Panc1 (cell line): ENCODE measurements at regions not wholly inside any gene's neighbourhood (a gene's known extent, or its start where the extent isn't known, plus 50 kb on each side); places are given as distances from the start of the nearest gene placed in this dataset.

ENCODE experiments used
- ATAC-seq: fragments of 200-7000 bp; cut with Tn5 transposase; 2 replicates; pipeline ENCODE4 v1.9.1; 2020; ENCODE audit warnings: mild to moderate bottlenecking, moderate library complexity
- BruUV-seq: library from RNA; stranded (reverse); fragments of 400-500 nt; replicated peaks from 2 replicates; lab custom pipeline; 2021; lab: Mats Ljungman, UMichigan
- CTCF ChIA-PET: fragments of 300-600 bp; sonication (Branson Sonifier 250); formaldehyde crosslinking; loops from one replicate; lab custom pipeline; 2022; ENCODE audit warnings: antibody characterized with exemption; lab: Charles Lee
- POLR2A ChIA-PET: fragments of 300-600 bp; sonication (Branson Sonifier 250); formaldehyde crosslinking; loops from one replicate; lab custom pipeline; 2022; ENCODE audit warnings: antibody characterized with exemption; lab: Charles Lee
- DNase-seq: peaks from one replicate; pipeline ENCODE4 v3.0.0-alpha.2; 2010; ENCODE audit warnings: low read depth, low spot score
- H3K27ac ChIP-seq: 2 replicates; pipeline ENCODE4 v1.5.1; 2011; ENCODE audit warnings: mild to moderate bottlenecking, low read length, inconsistent platforms
- H3K27me3 ChIP-seq: fragments of 200-500 bp; sonication (Bioruptor generic); 2 replicates; pipeline ENCODE4 v1.6.0; 2014; ENCODE audit warnings: low read length, inconsistent platforms; ENCODE audit not compliant: control insufficient read depth, insufficient read depth
- H3K36me3 ChIP-seq: fragments of 200-500 bp; sonication (Bioruptor generic); 2 replicates; pipeline ENCODE4 v1.5.1; 2014; ENCODE audit warnings: inconsistent platforms, mild to moderate bottlenecking, low read length, moderate library complexity; ENCODE audit not compliant: control insufficient read depth, insufficient read depth
- H3K4me1 ChIP-seq: 2 replicates; pipeline ENCODE4 v1.5.1; 2011; ENCODE audit warnings: inconsistent platforms, mild to moderate bottlenecking, low read length, moderate library complexity; ENCODE audit not compliant: control insufficient read depth, insufficient read depth
- H3K4me3 ChIP-seq, 2 experiments: 2 replicates each; pipeline ENCODE4 v1.5.1; 2011 to 2012; ENCODE audit warnings: low read depth in 2 of 2, low read length in 2 of 2, mild to moderate bottlenecking in 2 of 2, inconsistent platforms in 1 of 2, moderate library complexity in 1 of 2
- H3K9me3 ChIP-seq: fragments of 200-500 bp; sonication (Bioruptor generic); 2 replicates; pipeline ENCODE4 v1.5.1; 2014; ENCODE audit warnings: low read depth, mild to moderate bottlenecking, inconsistent platforms, low read length, moderate library complexity; ENCODE audit not compliant: control insufficient read depth, insufficient read depth
- POLR2AphosphoS5 ChIP-seq: IDR thresholded peaks from 2 replicates; pipeline ENCODE4 v1.6.1; 2012; ENCODE audit warnings: mild to moderate bottlenecking, low read depth, low read length, moderate library complexity
- REST ChIP-seq, 2 experiments: IDR thresholded peaks; 2 replicates each; pipeline ENCODE4 v1.6.1; 2011 to 2012; ENCODE audit warnings: low read depth in 2 of 2, control low read depth in 1 of 2, low read length in 1 of 2, mild to moderate bottlenecking in 1 of 2, moderate library complexity in 1 of 2; ENCODE audit not compliant: insufficient read depth in 1 of 2
- TCF7L2 ChIP-seq: IDR thresholded peaks from 2 replicates; pipeline ENCODE4 v1.6.1; 2011; ENCODE audit warnings: mild to moderate bottlenecking, low read depth, low read length, inconsistent platforms
- in situ Hi-C: cut with HindIII; loops from 2 replicates; pipeline ENCODE4 v1.10.0; 2016; ENCODE audit warnings: low sequenced_read_pairs, low pct_unique_long_range_greater_than_20kb
- intact Hi-C: fragments of 100-400 bp; cut with micrococcal nuclease; formaldehyde crosslinking; loops from one replicate; pipeline ENCODE4 v1.10.0; 2022; ENCODE audit not compliant: unreplicated experiment
- TF ChIP-seq, protein P1 (sequence below): fragments of 450-650 bp; IDR thresholded peaks from 2 replicates; pipeline ENCODE4 v1.5.1; 2017; ENCODE audit warnings: mild to moderate bottlenecking

DNA sequence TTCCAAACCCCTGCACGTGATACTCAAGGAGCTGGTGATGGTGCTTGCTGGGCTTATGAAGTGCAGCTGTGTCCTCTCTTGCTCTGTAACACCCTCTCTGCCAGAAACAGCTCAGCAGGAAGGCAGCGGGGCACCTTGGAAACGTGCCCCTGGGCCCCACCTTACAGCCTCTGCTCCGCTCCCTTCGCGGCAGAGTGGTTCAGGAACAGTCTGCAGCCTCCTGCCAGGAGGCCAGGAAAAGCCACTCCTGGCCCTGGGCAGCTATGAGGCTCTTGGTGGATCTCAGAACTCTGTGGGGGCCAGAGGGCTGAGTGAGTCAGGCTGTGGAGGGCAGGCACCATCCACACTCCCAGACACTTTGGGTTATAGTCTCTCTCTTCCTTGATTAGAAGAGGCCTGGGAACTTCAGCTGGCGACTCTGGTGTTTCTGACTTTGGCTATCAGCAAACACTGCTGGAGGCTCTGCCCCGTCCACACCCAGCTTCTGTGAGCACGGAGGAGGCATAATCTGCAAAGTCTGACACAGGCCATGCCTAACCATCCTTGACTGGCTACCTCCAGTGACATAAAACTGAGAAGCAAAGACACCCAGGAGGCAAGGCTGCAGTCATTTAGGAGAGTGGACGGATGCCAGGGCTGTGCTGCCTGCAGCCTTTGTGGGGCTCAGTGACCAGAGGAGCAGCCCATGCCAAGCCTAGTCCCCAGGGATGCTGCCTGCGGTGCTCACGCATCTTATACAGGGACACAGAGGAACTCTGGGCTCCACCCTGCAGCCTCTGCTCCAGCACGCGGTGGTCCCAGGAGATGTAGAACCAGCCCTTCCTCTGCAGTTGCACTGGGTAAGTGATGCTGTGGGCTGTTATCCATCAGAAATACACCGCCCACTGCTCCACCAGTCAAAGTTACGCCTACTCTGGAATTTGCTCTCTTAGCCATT lies 65.3 kb downstream of the METRNL start:
- no TSS peak for BruUV-seq

DNA sequence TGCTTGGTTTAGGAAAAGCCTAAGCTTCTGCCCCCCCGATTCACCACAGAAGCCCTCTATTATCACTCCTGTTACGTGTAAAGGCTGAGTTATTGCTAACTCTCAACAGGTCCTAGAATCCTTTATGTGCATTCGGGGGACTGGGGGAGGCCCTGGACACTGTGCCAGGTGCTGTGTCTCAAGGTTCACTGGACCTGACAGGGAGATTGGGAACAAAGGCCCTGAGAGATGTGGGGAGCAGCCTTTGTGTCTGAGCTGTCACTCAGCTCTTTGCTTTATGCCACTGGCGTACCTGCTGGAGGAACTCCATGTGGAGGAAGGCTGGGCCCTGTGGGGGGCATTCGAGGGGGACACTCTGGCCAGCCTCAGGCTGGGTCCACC lies 65.9 kb downstream of the METRNL start:
- H3K36me3 ChIP-seq: no peaks in the 10 kb centered on the region
- TF ChIP-seq, protein P1, sequence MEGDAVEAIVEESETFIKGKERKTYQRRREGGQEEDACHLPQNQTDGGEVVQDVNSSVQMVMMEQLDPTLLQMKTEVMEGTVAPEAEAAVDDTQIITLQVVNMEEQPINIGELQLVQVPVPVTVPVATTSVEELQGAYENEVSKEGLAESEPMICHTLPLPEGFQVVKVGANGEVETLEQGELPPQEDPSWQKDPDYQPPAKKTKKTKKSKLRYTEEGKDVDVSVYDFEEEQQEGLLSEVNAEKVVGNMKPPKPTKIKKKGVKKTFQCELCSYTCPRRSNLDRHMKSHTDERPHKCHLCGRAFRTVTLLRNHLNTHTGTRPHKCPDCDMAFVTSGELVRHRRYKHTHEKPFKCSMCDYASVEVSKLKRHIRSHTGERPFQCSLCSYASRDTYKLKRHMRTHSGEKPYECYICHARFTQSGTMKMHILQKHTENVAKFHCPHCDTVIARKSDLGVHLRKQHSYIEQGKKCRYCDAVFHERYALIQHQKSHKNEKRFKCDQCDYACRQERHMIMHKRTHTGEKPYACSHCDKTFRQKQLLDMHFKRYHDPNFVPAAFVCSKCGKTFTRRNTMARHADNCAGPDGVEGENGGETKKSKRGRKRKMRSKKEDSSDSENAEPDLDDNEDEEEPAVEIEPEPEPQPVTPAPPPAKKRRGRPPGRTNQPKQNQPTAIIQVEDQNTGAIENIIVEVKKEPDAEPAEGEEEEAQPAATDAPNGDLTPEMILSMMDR: no peak
- no peak for TF ChIP-seq POLR2AphosphoS5
- ChIA-PET CTCF (no interaction called here), POLR2A (interaction anchor here (0.7 kb wide), 1 partner anchor 197 kb away, joined by 3 read pairs; no protein-coding TSS in a partner anchor)
- H3K4me1 ChIP-seq: no peaks in the 10 kb centered on the region
- H3K27ac ChIP-seq: no peak overlapping the region
- in situ Hi-C loops: no loop called here
- no peak for ATAC-seq
- no peak for DNase-seq
- no TSS peak for BruUV-seq
- no peak overlapping the region for H3K4me3 ChIP-seq
- intact Hi-C loops: no loop called here
- H3K27me3 ChIP-seq: peaks cover 5% of the 10 kb centered on the region
- no peaks in the 10 kb centered on the region for H3K9me3 ChIP-seq

More for the DNA sequence above, 65.3 kb downstream of the METRNL start:
- POLR2A ChIA-PET: interaction anchor here (0.7 kb wide), 1 partner anchor 196 kb away, joined by 3 read pairs; no protein-coding TSS in a partner anchor
- CTCF ChIA-PET: no interaction called here
- no peak overlapping the region for H3K27ac ChIP-seq
- in situ Hi-C loops: no loop called here
- no peak overlapping the region for H3K4me3 ChIP-seq
- H3K9me3 ChIP-seq: no peaks in the 10 kb centered on the region
- no peaks in the 10 kb centered on the region for H3K36me3 ChIP-seq
- H3K27me3 ChIP-seq: peaks cover 5% of the 10 kb centered on the region
- intact Hi-C loops: no loop called here
- DNase-seq (no peak), ATAC-seq (peak; percentile 50)
- TF ChIP-seq POLR2AphosphoS5: no peak
- TF ChIP-seq TCF7L2: no peak
- TF ChIP-seq REST (IDR thresholded peaks at IDR 0.05; ENCODE audit: insufficient read depth in 1 of 2, low read depth in 2 of 2, low read length in 1 of 2): no peak
- TF ChIP-seq, protein P1: no peak
- no peaks in the 10 kb centered on the region for H3K4me1 ChIP-seq
